Bronchial epithelial cell (primary cell): ENCODE measurements at regions not wholly inside any gene's neighbourhood (a gene's known extent, or its start where the extent isn't known, plus 50 kb on each side); places are given as distances from the start of the nearest gene placed in this dataset.

ENCODE experiments used
- DNase-seq: peaks from one replicate; pipeline ENCODE4 v3.0.0-alpha.2; 2010; ENCODE audit warnings: low read depth
- FAIRE-seq: peaks from 2 replicates; lab custom pipeline; 2011; peaks lifted over from hg19 to GRCh38; lab: Jason Lieb, UNC
- H3K27me3 ChIP-seq: 2 replicates; pipeline ENCODE4 v1.5.1; 2011; ENCODE audit warnings: low read length; ENCODE audit not compliant: control insufficient read depth, insufficient read depth
- H3K36me3 ChIP-seq: 2 replicates; pipeline ENCODE4 v1.5.1; 2011; ENCODE audit warnings: low read length; ENCODE audit not compliant: control insufficient read depth, insufficient read depth
- H3K4me3 ChIP-seq: 2 replicates; pipeline ENCODE4 v1.5.1; 2011; ENCODE audit warnings: mild to moderate bottlenecking, low read depth, low read length, control low read depth
- TF ChIP-seq, protein P1 (sequence below): IDR thresholded peaks from 2 replicates; pipeline ENCODE4 v1.5.1; 2011; ENCODE audit warnings: mild to moderate bottlenecking, moderate library complexity, low read length, control low read depth, inconsistent platforms; ENCODE audit not compliant: insufficient read depth, severe bottlenecking

DNA sequence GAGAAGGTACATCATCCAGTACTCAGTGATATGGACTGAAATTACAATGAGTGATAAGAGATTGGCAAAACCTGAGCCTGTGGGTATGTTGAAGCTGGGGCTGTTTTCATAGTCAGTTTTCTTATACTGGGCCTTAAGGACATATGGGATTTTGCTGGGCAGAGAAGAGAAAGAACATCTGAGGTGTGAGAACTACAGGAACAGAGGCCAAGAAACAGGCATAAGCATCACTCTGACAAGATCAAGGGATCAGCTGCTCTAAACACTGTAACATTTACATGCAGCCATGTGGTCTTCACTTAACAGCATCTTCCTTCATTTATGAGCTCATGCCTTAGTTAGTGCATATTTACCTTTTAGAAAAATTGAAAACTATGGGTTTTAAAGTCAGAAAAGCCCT lies 220.0 kb downstream of the TRIM36 start:
- TF ChIP-seq, protein P1, sequence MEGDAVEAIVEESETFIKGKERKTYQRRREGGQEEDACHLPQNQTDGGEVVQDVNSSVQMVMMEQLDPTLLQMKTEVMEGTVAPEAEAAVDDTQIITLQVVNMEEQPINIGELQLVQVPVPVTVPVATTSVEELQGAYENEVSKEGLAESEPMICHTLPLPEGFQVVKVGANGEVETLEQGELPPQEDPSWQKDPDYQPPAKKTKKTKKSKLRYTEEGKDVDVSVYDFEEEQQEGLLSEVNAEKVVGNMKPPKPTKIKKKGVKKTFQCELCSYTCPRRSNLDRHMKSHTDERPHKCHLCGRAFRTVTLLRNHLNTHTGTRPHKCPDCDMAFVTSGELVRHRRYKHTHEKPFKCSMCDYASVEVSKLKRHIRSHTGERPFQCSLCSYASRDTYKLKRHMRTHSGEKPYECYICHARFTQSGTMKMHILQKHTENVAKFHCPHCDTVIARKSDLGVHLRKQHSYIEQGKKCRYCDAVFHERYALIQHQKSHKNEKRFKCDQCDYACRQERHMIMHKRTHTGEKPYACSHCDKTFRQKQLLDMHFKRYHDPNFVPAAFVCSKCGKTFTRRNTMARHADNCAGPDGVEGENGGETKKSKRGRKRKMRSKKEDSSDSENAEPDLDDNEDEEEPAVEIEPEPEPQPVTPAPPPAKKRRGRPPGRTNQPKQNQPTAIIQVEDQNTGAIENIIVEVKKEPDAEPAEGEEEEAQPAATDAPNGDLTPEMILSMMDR: no peak
- FAIRE-seq: no peak
- Histone ChIP-seq H3K36me3 (no peaks in the 10 kb centered on the region), H3K27me3 (no peaks in the 10 kb centered on the region), H3K4me3 (no peak overlapping the region)
- no peak for DNase-seq

DNA sequence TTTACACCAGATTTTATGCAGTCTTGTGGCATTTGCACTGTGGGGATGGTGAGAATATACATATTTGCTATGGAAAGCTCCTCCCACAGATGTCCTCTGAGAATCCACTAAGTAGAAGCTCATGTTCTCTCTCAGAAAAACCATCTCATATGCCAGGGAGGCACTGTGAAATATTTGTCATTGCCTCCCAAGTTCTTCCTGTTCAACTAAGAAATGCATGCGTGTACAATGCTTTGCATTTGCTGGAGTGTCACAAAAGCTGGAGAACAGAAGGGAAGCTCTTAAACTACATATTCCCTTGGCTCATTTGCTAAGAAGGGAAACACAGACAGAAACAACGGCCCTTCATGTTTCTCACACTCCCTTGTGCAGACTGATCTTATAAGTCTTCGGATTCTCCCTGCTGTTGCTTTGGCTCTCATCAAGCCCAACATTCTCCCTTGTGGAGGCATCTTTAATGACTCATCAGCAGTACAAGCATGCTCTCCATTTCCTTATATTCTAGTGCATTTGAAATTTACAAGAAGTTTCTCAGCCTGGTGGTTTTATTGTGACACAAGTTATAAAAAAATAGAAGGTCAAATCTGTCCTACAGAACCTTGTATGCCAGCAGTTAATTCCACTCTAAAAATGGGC lies 220.6 kb downstream of the TRIM36 start:
- TF ChIP-seq, protein P1: no peak
- FAIRE-seq: no peak
- H3K4me3 ChIP-seq: no peak overlapping the region
- H3K27me3 ChIP-seq: no peaks in the 10 kb centered on the region
- DNase-seq: no peak
- no peaks in the 10 kb centered on the region for H3K36me3 ChIP-seq

DNA sequence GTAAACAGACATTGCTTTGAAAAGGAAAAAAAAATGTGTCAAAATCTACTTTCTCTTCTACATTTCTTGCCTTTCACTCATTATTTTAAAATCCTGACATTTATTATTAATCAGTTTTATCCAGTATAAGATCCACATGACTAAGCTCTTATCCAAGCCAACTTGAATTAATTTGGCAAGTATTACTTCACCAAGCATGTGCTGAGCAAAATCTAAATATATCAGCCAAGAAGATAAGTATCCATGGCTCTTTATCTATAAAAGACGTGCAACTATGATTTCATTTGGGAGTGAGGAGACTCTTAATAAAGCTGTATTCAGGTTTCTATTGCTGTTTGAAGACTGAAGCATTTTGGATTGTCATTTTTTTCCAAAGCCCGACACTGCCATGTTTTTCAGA lies 221.3 kb downstream of the TRIM36 start:
- DNase-seq: no peak
- Histone ChIP-seq H3K27me3 (no peaks in the 10 kb centered on the region), H3K36me3 (no peaks in the 10 kb centered on the region), H3K4me3 (no peak overlapping the region)
- TF ChIP-seq, protein P1: no peak
- no peak for FAIRE-seq

DNA sequence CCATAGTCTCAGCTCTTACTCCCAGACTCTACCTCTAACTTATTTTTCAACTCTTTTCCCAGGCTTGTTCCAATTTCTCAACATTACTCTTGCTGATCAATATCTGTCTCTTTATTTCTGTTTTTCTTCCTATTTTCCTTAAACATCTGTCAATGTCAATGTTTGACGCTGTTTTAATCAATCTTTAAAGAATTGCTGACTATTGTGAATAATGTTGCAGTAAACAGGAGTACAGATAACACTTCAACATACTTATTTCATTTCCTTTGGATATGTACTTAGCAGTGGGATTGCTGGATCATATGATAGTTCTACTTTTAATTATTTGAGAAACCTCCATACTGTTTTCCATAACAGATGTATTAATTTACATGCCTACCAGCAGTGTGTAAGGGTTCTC lies 229.0 kb downstream of the TRIM36 start:
- no peak for FAIRE-seq
- Histone ChIP-seq H3K27me3 (no peaks in the 10 kb centered on the region), H3K36me3 (no peaks in the 10 kb centered on the region), H3K4me3 (no peak overlapping the region)
- TF ChIP-seq, protein P1: no peak
- no peak for DNase-seq

DNA sequence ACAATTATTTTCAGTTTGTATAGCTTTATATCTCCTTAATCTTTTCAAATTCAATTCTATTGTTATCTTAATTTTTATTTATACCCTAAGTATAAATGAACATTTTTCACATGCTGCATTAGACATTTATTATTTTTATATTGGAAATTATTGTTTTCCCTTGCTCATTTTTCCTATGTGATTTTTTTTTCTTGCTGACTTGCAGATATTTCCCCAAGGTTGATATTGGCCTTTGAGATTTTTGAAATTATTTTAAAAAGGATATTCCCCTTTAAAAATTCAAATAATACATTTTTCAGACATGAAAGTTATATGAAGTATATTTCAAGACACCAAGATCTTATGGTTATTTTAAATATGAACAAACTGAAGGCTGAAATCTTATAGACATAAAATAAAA lies 234.2 kb downstream of the TRIM36 start:
- DNase-seq: no peak
- Histone ChIP-seq H3K27me3 (no peaks in the 10 kb centered on the region), H3K4me3 (no peak overlapping the region), H3K36me3 (no peaks in the 10 kb centered on the region)
- no peak for FAIRE-seq
- TF ChIP-seq, protein P1: no peak
